22Rv1 (cell line): ENCODE measurements at regions not wholly inside any gene's neighbourhood (a gene's known extent, or its start where the extent isn't known, plus 50 kb on each side); places are given as distances from the start of the nearest gene placed in this dataset.

ENCODE experiments used
- H3K27ac ChIP-seq: fragments of 450-650 bp; 2 replicates; pipeline ENCODE4 v1.5.1; 2017
- ZFX ChIP-seq: fragments of 450-650 bp; IDR thresholded peaks from 2 replicates; pipeline ENCODE4 v1.6.1; 2017; ENCODE audit warnings: antibody characterized with exemption, borderline replicate concordance
- TF ChIP-seq, protein P1 (sequence below): fragments of 450-650 bp; IDR thresholded peaks from 2 replicates; pipeline ENCODE4 v1.5.1; 2017; ENCODE audit warnings: mild to moderate bottlenecking

GRCh38 chrX:100477958-100478357 is 67.9 kb upstream of the PCDH19 start:
- TF ChIP-seq ZFX = no peak
- TF ChIP-seq, protein P1, sequence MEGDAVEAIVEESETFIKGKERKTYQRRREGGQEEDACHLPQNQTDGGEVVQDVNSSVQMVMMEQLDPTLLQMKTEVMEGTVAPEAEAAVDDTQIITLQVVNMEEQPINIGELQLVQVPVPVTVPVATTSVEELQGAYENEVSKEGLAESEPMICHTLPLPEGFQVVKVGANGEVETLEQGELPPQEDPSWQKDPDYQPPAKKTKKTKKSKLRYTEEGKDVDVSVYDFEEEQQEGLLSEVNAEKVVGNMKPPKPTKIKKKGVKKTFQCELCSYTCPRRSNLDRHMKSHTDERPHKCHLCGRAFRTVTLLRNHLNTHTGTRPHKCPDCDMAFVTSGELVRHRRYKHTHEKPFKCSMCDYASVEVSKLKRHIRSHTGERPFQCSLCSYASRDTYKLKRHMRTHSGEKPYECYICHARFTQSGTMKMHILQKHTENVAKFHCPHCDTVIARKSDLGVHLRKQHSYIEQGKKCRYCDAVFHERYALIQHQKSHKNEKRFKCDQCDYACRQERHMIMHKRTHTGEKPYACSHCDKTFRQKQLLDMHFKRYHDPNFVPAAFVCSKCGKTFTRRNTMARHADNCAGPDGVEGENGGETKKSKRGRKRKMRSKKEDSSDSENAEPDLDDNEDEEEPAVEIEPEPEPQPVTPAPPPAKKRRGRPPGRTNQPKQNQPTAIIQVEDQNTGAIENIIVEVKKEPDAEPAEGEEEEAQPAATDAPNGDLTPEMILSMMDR = no peak
- H3K27ac ChIP-seq = no peak overlapping the region

- H3K27ac ChIP-seq = no peak overlapping the region
- TF ChIP-seq, protein P1 = no peak
- TF ChIP-seq ZFX = no peak
These were observed 67.4 kb upstream of the PCDH19 start for GRCh38 chrX:100477467-100477866.
